Epidermal melanocyte (primary cell): ENCODE measurements at regions not wholly inside any gene's neighbourhood (a gene's known extent, or its start where the extent isn't known, plus 50 kb on each side); places are given as distances from the start of the nearest gene placed in this dataset.
A peak's percentile ranks its signal among the peaks of the same experiment; 100 is the strongest.
"Not testable (repeated sequence)": the region's sequence is repeated elsewhere in the genome, so short reads cannot be mapped to it uniquely, and the experiment has no call there.

Experiments
- DNase-seq: peaks from one replicate; pipeline ENCODE4 v3.0.0; 2011; ENCODE audit warnings: low spot score; ENCODE audit not compliant: insufficient read length

GRCh38 chrX:44785652-44786051 is 58.2 kb upstream of the DUSP21 start:
- no peak for DNase-seq

- DNase-seq = peak; percentile 16
These were observed 59.6 kb upstream of the DUSP21 start for GRCh38 chrX:44784241-44784640.

- no peak for DNase-seq
These were observed 65.6 kb upstream of the DUSP21 start for GRCh38 chrX:44778254-44778653.

GRCh38 chrX:44775726-44776125 is 68.1 kb upstream of the DUSP21 start:
- DNase-seq = no peak

- not testable (repeated sequence) for DNase-seq
These were observed 69.8 kb upstream of the DUSP21 start for GRCh38 chrX:44774066-44774465.

- no peak for DNase-seq
These were observed 73.7 kb upstream of the DUSP21 start for GRCh38 chrX:44770121-44770520.

GRCh38 chrX:44767308-44767707 is 76.5 kb upstream of the DUSP21 start:
- DNase-seq = no peak

- no peak for DNase-seq
These were observed 78.3 kb upstream of the DUSP21 start for GRCh38 chrX:44765556-44765955.

GRCh38 chrX:44747969-44748368 is 95.9 kb upstream of the DUSP21 start:
- DNase-seq = no peak

- DNase-seq = no peak
These were observed 96.5 kb upstream of the DUSP21 start for GRCh38 chrX:44747317-44747716.

GRCh38 chrX:44744799-44745198 is 99.0 kb upstream of the DUSP21 start:
- no peak for DNase-seq

GRCh38 chrX:44742480-44743155 is 101.2 kb upstream of the DUSP21 start:
- no peak for DNase-seq

- DNase-seq = not testable (repeated sequence)
These were observed 102.0 kb upstream of the DUSP21 start for GRCh38 chrX:44741859-44742258.

GRCh38 chrX:44741458-44741857 is 102.4 kb upstream of the DUSP21 start:
- DNase-seq = not testable (repeated sequence)

- DNase-seq = no peak
These were observed 108.3 kb upstream of the DUSP21 start for GRCh38 chrX:44735498-44735897.

GRCh38 chrX:44733931-44734330 is 109.9 kb upstream of the DUSP21 start:
- no peak for DNase-seq

- DNase-seq = no peak
These were observed 112.7 kb upstream of the DUSP21 start for GRCh38 chrX:44731160-44731559.

- DNase-seq = no peak
These were observed 120.4 kb upstream of the DUSP21 start for GRCh38 chrX:44723426-44723825.

- DNase-seq = no peak
These were observed 135.4 kb upstream of the DUSP21 start for GRCh38 chrX:44708470-44708869.

GRCh38 chrX:44705817-44706551 is 137.8 kb upstream of the DUSP21 start:
- DNase-seq = no peak

GRCh38 chrX:44698357-44698756 is 145.5 kb upstream of the DUSP21 start:
- no peak for DNase-seq

- DNase-seq = no peak
These were observed 150.6 kb upstream of the DUSP21 start for GRCh38 chrX:44693255-44693654.

GRCh38 chrX:44690129-44690528 is 147.5 kb upstream of the FUNDC1 start:
- DNase-seq = no peak
